WTC11 (cell line): ENCODE measurements at regions not wholly inside any gene's neighbourhood (a gene's known extent, or its start where the extent isn't known, plus 50 kb on each side); places are given as distances from the start of the nearest gene placed in this dataset.

Source experiments
- ATAC-seq: fragments of 200-7000 bp; cut with Tn5 transposase; 2 replicates; pipeline ENCODE4 v1.10.0; 2021; ENCODE audit warnings: mild to moderate bottlenecking, moderate library complexity
- CTCF ChIA-PET: fragments of 300-600 bp; sonication (Branson Sonifier 250); formaldehyde crosslinking; loops from one replicate; lab custom pipeline; 2021; ENCODE audit warnings: antibody characterized with exemption; lab: Charles Lee
- POLR2A ChIA-PET: fragments of 350-600 bp; sonication (Branson Sonifier 250); formaldehyde crosslinking; loops from one replicate; lab custom pipeline; 2021; ENCODE audit warnings: antibody characterized with exemption; lab: Charles Lee
- DNase-seq: peaks from one replicate; pipeline ENCODE4 v3.0.0; 2021; ENCODE audit warnings: low spot score
- H3K27ac Mint-ChIP-seq: 2 replicates; pipeline ENCODE4 v1.8.0; 2021; ENCODE audit warnings: mixed read lengths
- H3K27me3 Mint-ChIP-seq: 2 replicates; pipeline ENCODE4 v1.8.0; 2021; ENCODE audit warnings: low read depth, mild to moderate bottlenecking, moderate library complexity, mixed read lengths
- H3K36me3 Mint-ChIP-seq: 2 replicates; pipeline ENCODE4 v1.8.0; 2021; ENCODE audit warnings: mixed read lengths
- H3K4me1 Mint-ChIP-seq: 2 replicates; pipeline ENCODE4 v1.8.0; 2022; ENCODE audit warnings: mixed read lengths
- H3K4me3 Mint-ChIP-seq: 2 replicates; pipeline ENCODE4 v1.8.0; 2021; ENCODE audit warnings: mild to moderate bottlenecking, moderate library complexity, mixed read lengths
- H3K9me3 Mint-ChIP-seq: 2 replicates; pipeline ENCODE4 v1.8.0; 2021; ENCODE audit warnings: mixed read lengths
- ATF1 ChIP-seq: sonication (generic); formaldehyde crosslinking; IDR thresholded peaks from 2 replicates; pipeline ENCODE4 v1.8.1; 2023; ENCODE audit warnings: mild to moderate bottlenecking, moderate library complexity, missing genetic modification reagents
- CREM ChIP-seq: sonication (generic); formaldehyde crosslinking; IDR thresholded peaks from 2 replicates; pipeline ENCODE4 v1.8.1; 2022; ENCODE audit warnings: mild to moderate bottlenecking, missing genetic modification reagents, moderate library complexity
- GTF2I ChIP-seq: fragments of 250-450 bp; sonication (Bioruptor Pico); conservative IDR thresholded peaks from 2 replicates; pipeline ENCODE4 v1.4.0; 2021; ENCODE audit warnings: mild to moderate bottlenecking
- IRF2 ChIP-seq: sonication (generic); formaldehyde crosslinking; IDR thresholded peaks from 2 replicates; pipeline ENCODE4 v1.8.0; 2022; ENCODE audit warnings: low read depth, missing genetic modification reagents, borderline replicate concordance
- MXD4 ChIP-seq: fragments of 250-450 bp; sonication (Bioruptor Pico); IDR thresholded peaks from 2 replicates; pipeline ENCODE4 v1.8.0; 2021; ENCODE audit warnings: mild to moderate bottlenecking, moderate library complexity, borderline replicate concordance
- TCF7 ChIP-seq: sonication (generic); formaldehyde crosslinking; IDR thresholded peaks from 2 replicates; pipeline ENCODE4 v1.8.0; 2022; ENCODE audit warnings: mild to moderate bottlenecking, low read depth, missing genetic modification reagents, moderate library complexity
- TEAD4 ChIP-seq: sonication (generic); formaldehyde crosslinking; IDR thresholded peaks from 2 replicates; pipeline ENCODE4 v1.8.0; 2022; ENCODE audit warnings: mild to moderate bottlenecking, missing genetic modification reagents
- ZNF138 ChIP-seq: sonication (generic); formaldehyde crosslinking; conservative IDR thresholded peaks from 2 replicates; pipeline ENCODE4 v1.8.1; 2022; ENCODE audit warnings: mild to moderate bottlenecking, moderate library complexity, missing genetic modification reagents
- TF ChIP-seq, protein P1 (sequence below): sonication (generic); formaldehyde crosslinking; IDR thresholded peaks from 2 replicates; pipeline ENCODE4 v1.8.0; 2023; ENCODE audit warnings: missing genetic modification reagents, mild to moderate bottlenecking, borderline replicate concordance
- TF ChIP-seq, protein P2 (sequence below): sonication (generic); formaldehyde crosslinking; IDR thresholded peaks from 2 replicates; pipeline ENCODE4 v1.8.0; 2022; ENCODE audit warnings: mild to moderate bottlenecking, missing genetic modification reagents
- TF ChIP-seq, protein P3 (sequence below): sonication (generic); formaldehyde crosslinking; IDR thresholded peaks from 2 replicates; pipeline ENCODE4 v1.8.1; 2023; ENCODE audit warnings: mild to moderate bottlenecking, missing genetic modification reagents, moderate library complexity
- TF ChIP-seq, protein P4 (sequence below): sonication (generic); formaldehyde crosslinking; IDR thresholded peaks from 2 replicates; pipeline ENCODE4 v1.8.1; 2023; ENCODE audit warnings: mild to moderate bottlenecking, missing genetic modification reagents
- TF ChIP-seq, protein P5 (sequence below): sonication (generic); formaldehyde crosslinking; IDR thresholded peaks from 2 replicates; pipeline ENCODE4 v1.8.1; 2023; ENCODE audit warnings: mild to moderate bottlenecking, missing genetic modification reagents, borderline replicate concordance
- TF ChIP-seq, protein P6 (sequence below): fragments of 250-450 bp; sonication (Bioruptor Pico); IDR thresholded peaks from 2 replicates; pipeline ENCODE4 v2.1.2; 2022; ENCODE audit warnings: mild to moderate bottlenecking, moderate library complexity
- TF ChIP-seq, protein P7 (sequence below): sonication (generic); formaldehyde crosslinking; IDR thresholded peaks from 2 replicates; pipeline ENCODE4 v1.8.0; 2023; ENCODE audit warnings: mild to moderate bottlenecking, missing genetic modification reagents

DNA sequence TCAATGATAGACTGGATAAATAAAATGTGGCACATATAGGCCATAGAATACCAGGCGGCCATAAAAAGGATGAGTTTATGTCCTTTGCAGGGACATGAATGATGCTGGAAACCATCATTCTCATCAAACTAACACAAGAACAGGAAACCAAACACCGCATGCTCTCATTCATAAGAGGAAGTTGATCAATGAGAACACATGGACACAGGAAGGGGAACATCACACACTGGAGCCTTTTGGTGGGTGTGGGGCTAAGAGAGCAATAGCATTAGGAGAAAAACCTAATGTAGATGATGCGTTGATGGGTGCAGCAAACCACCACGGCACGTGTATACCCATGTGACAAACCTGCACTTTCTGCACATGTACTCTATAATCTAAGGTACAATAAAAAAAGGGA is 883.4 kb upstream of the PRMT6 start:
- Mint-ChIP-seq H3K9me3 (peaks cover 15% of the 10 kb centered on the region; the same call in 1 of the 2 replicates), H3K27ac (no peak overlapping the region), H3K4me3 (no peak overlapping the region), H3K4me1 (no peaks in the 10 kb centered on the region), H3K27me3 (no peaks in the 10 kb centered on the region), H3K36me3 (peaks cover 3% of the 10 kb centered on the region)
- TF ChIP-seq CREM (no peak), GTF2I (CRISPR knock-in tag) (no peak), TCF7 (CRISPR knock-in tag) (no peak), MXD4 (no peak), TEAD4 (no peak)
- TF ChIP-seq, protein P1, sequence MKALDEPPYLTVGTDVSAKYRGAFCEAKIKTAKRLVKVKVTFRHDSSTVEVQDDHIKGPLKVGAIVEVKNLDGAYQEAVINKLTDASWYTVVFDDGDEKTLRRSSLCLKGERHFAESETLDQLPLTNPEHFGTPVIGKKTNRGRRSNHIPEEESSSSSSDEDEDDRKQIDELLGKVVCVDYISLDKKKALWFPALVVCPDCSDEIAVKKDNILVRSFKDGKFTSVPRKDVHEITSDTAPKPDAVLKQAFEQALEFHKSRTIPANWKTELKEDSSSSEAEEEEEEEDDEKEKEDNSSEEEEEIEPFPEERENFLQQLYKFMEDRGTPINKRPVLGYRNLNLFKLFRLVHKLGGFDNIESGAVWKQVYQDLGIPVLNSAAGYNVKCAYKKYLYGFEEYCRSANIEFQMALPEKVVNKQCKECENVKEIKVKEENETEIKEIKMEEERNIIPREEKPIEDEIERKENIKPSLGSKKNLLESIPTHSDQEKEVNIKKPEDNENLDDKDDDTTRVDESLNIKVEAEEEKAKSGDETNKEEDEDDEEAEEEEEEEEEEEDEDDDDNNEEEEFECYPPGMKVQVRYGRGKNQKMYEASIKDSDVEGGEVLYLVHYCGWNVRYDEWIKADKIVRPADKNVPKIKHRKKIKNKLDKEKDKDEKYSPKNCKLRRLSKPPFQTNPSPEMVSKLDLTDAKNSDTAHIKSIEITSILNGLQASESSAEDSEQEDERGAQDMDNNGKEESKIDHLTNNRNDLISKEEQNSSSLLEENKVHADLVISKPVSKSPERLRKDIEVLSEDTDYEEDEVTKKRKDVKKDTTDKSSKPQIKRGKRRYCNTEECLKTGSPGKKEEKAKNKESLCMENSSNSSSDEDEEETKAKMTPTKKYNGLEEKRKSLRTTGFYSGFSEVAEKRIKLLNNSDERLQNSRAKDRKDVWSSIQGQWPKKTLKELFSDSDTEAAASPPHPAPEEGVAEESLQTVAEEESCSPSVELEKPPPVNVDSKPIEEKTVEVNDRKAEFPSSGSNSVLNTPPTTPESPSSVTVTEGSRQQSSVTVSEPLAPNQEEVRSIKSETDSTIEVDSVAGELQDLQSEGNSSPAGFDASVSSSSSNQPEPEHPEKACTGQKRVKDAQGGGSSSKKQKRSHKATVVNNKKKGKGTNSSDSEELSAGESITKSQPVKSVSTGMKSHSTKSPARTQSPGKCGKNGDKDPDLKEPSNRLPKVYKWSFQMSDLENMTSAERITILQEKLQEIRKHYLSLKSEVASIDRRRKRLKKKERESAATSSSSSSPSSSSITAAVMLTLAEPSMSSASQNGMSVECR (CRISPR knock-in tag) = no peak
- TF ChIP-seq, protein P2, sequence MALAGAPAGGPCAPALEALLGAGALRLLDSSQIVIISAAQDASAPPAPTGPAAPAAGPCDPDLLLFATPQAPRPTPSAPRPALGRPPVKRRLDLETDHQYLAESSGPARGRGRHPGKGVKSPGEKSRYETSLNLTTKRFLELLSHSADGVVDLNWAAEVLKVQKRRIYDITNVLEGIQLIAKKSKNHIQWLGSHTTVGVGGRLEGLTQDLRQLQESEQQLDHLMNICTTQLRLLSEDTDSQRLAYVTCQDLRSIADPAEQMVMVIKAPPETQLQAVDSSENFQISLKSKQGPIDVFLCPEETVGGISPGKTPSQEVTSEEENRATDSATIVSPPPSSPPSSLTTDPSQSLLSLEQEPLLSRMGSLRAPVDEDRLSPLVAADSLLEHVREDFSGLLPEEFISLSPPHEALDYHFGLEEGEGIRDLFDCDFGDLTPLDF (CRISPR knock-in tag) = no peak
- ATAC-seq = no peak
- ChIA-PET CTCF (no interaction called here), POLR2A (no interaction called here)
- no peak for DNase-seq

DNA sequence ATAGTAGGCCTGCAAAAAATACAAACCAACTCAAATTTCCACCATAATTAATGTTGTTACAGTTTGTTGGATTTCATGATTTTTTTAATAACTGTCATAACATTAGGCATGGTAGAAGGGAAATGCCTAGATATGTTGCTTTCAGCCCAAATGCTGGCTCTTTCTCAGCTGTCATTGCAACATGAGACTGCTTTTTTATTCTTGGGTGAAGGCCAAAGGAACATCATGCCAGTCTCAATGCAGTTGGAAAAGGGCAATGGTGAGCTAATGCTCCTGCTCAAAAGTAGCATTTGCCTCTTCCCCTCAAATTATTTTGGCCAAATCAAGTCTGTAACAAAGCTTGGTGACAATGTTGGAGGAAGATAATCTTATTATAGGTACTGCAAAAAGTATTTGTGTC is 877.7 kb upstream of the PRMT6 start:
- TF ChIP-seq ATF1 (CRISPR knock-in tag) (no peak), ZNF138 (CRISPR knock-in tag) (no peak), IRF2 (CRISPR knock-in tag) (no peak)
- TF ChIP-seq, protein P3, sequence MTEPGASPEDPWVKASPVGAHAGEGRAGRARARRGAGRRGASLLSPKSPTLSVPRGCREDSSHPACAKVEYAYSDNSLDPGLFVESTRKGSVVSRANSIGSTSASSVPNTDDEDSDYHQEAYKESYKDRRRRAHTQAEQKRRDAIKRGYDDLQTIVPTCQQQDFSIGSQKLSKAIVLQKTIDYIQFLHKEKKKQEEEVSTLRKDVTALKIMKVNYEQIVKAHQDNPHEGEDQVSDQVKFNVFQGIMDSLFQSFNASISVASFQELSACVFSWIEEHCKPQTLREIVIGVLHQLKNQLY = no peak
- TF ChIP-seq, protein P4, sequence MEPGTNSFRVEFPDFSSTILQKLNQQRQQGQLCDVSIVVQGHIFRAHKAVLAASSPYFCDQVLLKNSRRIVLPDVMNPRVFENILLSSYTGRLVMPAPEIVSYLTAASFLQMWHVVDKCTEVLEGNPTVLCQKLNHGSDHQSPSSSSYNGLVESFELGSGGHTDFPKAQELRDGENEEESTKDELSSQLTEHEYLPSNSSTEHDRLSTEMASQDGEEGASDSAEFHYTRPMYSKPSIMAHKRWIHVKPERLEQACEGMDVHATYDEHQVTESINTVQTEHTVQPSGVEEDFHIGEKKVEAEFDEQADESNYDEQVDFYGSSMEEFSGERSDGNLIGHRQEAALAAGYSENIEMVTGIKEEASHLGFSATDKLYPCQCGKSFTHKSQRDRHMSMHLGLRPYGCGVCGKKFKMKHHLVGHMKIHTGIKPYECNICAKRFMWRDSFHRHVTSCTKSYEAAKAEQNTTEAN (CRISPR knock-in tag) = no peak
- Mint-ChIP-seq H3K36me3 (peaks cover 6% of the 10 kb centered on the region), H3K27ac (no peak overlapping the region), H3K27me3 (no peaks in the 10 kb centered on the region), H3K4me3 (no peak overlapping the region), H3K4me1 (no peaks in the 10 kb centered on the region), H3K9me3 (peaks cover 25% of the 10 kb centered on the region)
- CTCF ChIA-PET = no interaction called here
- ATAC-seq = no peak
- POLR2A ChIA-PET = no interaction called here
- DNase-seq = no peak

DNA sequence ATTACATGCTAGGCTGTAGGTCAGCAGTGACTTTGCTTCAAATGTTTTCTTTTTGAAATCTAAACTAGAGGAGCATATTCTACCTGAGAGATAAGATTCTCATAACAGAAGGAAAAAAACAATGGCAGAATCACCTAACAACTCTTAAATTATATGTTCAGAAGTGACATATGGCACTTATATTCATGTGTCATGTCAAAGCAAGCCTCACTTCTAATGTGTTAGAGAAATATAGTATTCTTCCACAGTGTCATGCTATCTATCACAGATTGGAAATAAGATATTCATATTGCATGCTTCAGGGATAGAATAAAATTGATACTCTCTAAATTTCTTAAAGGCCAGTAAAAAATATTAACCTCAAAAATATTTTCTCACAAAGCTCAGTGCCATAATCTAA is 874.6 kb upstream of the PRMT6 start:
- Mint-ChIP-seq H3K27ac (no peak overlapping the region), H3K27me3 (no peaks in the 10 kb centered on the region), H3K9me3 (peaks cover 27% of the 10 kb centered on the region), H3K36me3 (peaks cover 6% of the 10 kb centered on the region), H3K4me1 (peaks cover 3% of the 10 kb centered on the region), H3K4me3 (no peak overlapping the region)
- DNase-seq (no peak), ATAC-seq (no peak)
- POLR2A ChIA-PET = no interaction called here
- CTCF ChIA-PET = no interaction called here
- TF ChIP-seq, protein P5, sequence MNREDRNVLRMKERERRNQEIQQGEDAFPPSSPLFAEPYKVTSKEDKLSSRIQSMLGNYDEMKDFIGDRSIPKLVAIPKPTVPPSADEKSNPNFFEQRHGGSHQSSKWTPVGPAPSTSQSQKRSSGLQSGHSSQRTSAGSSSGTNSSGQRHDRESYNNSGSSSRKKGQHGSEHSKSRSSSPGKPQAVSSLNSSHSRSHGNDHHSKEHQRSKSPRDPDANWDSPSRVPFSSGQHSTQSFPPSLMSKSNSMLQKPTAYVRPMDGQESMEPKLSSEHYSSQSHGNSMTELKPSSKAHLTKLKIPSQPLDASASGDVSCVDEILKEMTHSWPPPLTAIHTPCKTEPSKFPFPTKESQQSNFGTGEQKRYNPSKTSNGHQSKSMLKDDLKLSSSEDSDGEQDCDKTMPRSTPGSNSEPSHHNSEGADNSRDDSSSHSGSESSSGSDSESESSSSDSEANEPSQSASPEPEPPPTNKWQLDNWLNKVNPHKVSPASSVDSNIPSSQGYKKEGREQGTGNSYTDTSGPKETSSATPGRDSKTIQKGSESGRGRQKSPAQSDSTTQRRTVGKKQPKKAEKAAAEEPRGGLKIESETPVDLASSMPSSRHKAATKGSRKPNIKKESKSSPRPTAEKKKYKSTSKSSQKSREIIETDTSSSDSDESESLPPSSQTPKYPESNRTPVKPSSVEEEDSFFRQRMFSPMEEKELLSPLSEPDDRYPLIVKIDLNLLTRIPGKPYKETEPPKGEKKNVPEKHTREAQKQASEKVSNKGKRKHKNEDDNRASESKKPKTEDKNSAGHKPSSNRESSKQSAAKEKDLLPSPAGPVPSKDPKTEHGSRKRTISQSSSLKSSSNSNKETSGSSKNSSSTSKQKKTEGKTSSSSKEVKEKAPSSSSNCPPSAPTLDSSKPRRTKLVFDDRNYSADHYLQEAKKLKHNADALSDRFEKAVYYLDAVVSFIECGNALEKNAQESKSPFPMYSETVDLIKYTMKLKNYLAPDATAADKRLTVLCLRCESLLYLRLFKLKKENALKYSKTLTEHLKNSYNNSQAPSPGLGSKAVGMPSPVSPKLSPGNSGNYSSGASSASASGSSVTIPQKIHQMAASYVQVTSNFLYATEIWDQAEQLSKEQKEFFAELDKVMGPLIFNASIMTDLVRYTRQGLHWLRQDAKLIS (CRISPR knock-in tag) = no peak
- TF ChIP-seq, protein P6, sequence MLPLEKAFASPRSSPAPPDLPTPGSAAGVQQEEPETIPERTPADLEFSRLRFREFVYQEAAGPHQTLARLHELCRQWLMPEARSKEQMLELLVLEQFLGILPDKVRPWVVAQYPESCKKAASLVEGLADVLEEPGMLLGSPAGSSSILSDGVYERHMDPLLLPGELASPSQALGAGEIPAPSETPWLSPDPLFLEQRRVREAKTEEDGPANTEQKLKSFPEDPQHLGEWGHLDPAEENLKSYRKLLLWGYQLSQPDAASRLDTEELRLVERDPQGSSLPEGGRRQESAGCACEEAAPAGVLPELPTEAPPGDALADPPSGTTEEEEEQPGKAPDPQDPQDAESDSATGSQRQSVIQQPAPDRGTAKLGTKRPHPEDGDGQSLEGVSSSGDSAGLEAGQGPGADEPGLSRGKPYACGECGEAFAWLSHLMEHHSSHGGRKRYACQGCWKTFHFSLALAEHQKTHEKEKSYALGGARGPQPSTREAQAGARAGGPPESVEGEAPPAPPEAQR (CRISPR knock-in tag) = no peak
- TF ChIP-seq, protein P7, sequence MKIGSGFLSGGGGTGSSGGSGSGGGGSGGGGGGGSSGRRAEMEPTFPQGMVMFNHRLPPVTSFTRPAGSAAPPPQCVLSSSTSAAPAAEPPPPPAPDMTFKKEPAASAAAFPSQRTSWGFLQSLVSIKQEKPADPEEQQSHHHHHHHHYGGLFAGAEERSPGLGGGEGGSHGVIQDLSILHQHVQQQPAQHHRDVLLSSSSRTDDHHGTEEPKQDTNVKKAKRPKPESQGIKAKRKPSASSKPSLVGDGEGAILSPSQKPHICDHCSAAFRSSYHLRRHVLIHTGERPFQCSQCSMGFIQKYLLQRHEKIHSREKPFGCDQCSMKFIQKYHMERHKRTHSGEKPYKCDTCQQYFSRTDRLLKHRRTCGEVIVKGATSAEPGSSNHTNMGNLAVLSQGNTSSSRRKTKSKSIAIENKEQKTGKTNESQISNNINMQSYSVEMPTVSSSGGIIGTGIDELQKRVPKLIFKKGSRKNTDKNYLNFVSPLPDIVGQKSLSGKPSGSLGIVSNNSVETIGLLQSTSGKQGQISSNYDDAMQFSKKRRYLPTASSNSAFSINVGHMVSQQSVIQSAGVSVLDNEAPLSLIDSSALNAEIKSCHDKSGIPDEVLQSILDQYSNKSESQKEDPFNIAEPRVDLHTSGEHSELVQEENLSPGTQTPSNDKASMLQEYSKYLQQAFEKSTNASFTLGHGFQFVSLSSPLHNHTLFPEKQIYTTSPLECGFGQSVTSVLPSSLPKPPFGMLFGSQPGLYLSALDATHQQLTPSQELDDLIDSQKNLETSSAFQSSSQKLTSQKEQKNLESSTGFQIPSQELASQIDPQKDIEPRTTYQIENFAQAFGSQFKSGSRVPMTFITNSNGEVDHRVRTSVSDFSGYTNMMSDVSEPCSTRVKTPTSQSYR = no peak
